ENCODE measurements at regions not wholly inside any gene's neighbourhood (a gene's known extent, or its start where the extent isn't known, plus 50 kb on each side); places are given as distances from the start of the nearest gene placed in this dataset.

DNA sequence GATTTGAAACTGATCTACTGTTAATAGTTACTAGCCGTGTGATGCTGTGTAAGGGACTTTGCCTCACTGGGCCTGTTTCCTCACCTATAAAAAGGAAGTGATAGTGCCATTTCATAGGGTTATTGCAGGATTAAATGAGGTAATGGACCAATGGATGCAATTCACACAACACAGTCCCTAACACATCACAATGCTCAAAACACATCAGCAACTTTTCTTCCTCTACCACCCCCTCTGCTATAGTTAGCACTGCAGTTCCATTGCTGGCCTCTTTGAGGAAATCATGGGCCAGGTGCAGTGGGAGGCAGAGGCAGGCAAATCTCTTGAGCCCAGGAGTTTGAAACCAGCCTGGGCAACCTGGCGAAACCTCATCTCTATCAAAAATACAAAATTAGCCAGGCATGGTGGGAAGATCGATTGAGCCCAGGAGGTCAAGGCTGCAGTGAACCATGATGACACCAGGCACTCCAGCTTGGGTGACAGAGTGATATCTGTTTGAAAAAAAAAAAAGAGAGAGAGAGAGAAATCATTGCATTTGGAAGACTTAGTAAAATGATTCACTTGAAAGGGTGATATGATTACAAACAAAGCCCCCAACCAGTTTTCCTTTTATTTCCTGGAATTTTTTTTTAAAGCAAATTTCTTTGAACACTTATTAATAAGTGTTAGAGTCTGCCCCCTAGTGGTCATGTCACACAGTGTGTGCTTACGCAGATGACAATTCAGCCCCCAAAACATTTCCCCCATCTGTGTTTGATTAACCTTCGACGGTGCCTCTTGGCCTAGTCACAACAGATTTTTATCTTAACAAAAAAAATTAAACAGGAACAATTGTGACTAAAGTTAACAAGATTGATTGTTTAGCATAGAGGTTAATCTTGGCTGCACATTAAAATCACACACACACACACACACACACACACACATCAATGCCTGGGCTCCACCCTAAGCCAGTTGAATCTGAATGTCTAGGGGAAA is 88.6 kb upstream of the BCL11A start:
- Mint-ChIP-seq H3K36me3 (no peaks in the 10 kb centered on the region), H3K9me3 (no peaks in the 10 kb centered on the region), H3K4me3 (no peak overlapping the region), H3K4me1 (no peaks in the 10 kb centered on the region), H3K27me3 (peaks cover 5% of the 10 kb centered on the region), H3K27ac (no peak overlapping the region)
- DNase-seq, result no peak

DNA sequence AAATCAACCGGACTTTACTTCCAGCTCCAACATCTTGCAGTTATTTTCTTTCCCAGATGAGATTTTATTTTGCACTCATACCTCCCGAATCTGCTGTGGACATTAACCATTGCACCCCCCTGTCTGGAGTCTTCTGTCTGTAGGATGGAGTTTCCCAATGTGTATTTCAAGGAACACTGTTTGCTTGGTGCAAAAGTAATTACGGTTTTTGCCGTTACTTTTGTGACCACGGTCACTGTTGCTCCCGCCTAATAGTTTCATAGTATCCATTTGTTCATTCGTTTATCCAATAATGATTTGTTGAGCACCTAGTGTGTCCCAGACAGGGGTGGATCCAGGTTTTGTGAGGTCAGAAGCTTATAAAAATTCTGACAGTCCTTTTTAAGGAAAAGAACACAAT is 90.3 kb upstream of the BCL11A start:
- DNase-seq, result no peak
- no peaks in the 10 kb centered on the region for H3K9me3 Mint-ChIP-seq
- no peaks in the 10 kb centered on the region for H3K36me3 Mint-ChIP-seq
- H3K27ac Mint-ChIP-seq, result no peak overlapping the region
- peaks cover 5% of the 10 kb centered on the region for H3K27me3 Mint-ChIP-seq
- no peak overlapping the region for H3K4me3 Mint-ChIP-seq
- no peaks in the 10 kb centered on the region for H3K4me1 Mint-ChIP-seq

DNA sequence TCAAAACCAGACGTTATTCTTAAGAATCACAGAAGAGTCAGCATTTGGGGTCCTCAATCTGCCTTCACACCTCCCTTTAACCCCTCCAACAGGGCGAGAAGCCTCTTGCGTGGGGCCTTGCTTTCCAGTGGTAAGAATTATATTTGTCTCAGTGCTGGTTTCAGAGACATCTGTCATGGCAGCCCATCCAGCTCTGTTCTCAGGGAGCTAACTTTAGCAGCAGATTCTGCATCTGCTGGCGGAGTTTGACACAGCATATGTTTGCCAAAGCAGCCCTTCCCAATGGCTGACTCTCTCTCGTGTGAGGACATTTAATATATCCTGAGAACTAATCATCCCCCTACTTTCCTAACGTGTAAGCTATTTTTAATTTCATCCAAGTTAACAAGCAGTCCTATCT is 91.5 kb upstream of the BCL11A start:
- Mint-ChIP-seq H3K27ac (no peak overlapping the region), H3K27me3 (peaks cover 5% of the 10 kb centered on the region)

DNA sequence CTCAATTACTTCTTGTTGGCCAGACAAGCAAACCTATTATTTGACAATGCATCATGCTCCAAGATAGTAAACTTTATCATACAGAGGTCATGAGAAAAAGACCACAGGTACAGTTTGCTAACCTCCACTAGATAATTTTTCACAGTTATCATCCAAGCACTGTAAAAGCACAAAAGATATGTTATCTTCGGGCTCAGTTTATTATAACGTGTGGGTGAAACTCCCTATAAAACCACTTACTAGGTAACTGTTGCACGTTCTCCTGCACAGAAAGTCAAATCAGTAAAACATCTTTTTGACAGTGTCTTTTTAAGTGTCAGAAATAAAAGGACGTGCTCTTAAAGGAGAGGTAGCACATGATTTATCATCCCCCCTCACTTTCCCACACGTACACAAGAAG is 94.7 kb upstream of the BCL11A start:
- Mint-ChIP-seq H3K27me3 (peaks cover 5% of the 10 kb centered on the region), H3K4me1 (no peaks in the 10 kb centered on the region), H3K36me3 (no peaks in the 10 kb centered on the region), H3K27ac (no peak overlapping the region), H3K4me3 (no peak overlapping the region), H3K9me3 (no peaks in the 10 kb centered on the region)
- DNase-seq, result no peak

More for the DNA sequence above, 91.5 kb upstream of the BCL11A start:
- Mint-ChIP-seq H3K9me3 (no peaks in the 10 kb centered on the region), H3K36me3 (no peaks in the 10 kb centered on the region), H3K4me1 (no peaks in the 10 kb centered on the region), H3K4me3 (no peak overlapping the region)
- no peak for DNase-seq

DNA sequence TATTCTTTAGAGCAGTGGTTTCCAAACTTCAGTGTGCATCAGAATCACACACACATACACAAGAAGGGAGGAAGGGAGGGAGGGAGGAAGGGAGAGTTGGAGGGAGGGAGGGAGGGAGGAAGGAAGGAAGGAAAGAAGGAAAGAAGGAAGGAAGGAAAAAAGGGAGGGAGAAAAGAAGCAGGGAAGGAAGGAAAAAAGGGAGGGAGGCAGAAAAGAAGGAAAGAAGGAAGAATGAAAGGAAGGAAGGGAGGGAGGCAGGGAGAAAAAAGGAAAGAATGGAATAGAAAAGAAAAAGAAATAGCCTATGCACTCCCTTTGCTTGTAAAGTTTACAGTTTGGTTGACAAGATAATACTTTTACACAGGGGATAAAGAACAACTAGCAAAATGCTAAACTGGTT is 96.3 kb upstream of the BCL11A start:
- H3K27ac Mint-ChIP-seq, result no peak overlapping the region
- DNase-seq, result no peak
- H3K36me3 Mint-ChIP-seq, result no peaks in the 10 kb centered on the region
- no peak overlapping the region for H3K4me3 Mint-ChIP-seq
- H3K9me3 Mint-ChIP-seq, result no peaks in the 10 kb centered on the region
- no peaks in the 10 kb centered on the region for H3K4me1 Mint-ChIP-seq
- H3K27me3 Mint-ChIP-seq, result peaks cover 5% of the 10 kb centered on the region

DNA sequence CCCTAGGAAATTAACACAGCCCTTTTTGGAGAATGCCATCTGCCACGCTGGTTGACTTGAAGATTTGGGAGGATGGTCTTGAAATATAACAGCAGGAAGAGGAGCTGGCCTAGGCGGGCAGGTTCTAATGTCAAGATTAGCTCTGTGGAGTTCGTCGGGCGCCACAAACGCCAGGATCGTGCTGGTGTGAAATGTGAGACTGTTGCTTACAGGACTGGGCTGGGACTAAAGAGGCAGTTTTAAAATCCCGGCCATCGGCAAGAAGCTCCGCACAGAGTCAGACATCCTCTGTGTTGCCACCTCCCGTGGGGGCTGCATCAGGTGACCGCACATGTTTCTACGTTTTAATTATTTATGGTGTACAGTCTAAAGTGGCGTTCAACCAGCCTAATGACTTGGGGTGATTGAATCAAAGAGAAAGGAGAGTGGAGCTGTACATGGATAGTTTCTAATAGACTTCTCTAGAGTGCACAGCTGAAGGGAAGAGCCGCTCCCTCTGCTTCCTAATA is 99.4 kb upstream of the BCL11A start:
- Mint-ChIP-seq H3K27ac (no peak overlapping the region), H3K27me3 (no peaks in the 10 kb centered on the region), H3K36me3 (no peaks in the 10 kb centered on the region), H3K9me3 (no peaks in the 10 kb centered on the region), H3K4me1 (no peaks in the 10 kb centered on the region), H3K4me3 (no peak overlapping the region)
- DNase-seq, result no peak

DNA sequence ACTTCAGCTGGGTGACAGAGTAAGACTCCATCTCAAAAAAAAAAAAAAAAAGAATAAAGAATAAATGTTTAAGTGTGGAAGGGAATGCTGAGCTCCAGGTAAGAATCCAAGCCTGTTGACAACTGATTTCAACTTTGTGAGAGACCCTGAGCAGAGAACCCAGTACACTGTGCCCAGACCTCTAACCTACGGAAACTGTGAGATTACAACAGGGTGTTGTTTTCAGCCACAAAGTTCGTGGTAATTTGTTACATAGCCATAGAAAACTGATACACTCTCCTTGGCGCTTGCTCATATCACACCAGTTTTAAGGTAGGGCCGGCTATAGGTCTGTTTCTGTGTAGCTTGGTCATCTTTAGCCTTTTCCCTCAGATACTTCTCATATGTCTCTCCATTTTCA is 98.4 kb upstream of the PAPOLG start:
- H3K27me3 Mint-ChIP-seq, result no peaks in the 10 kb centered on the region
- H3K27ac Mint-ChIP-seq, result no peak overlapping the region
- no peak overlapping the region for H3K4me3 Mint-ChIP-seq
- H3K9me3 Mint-ChIP-seq, result no peaks in the 10 kb centered on the region
- H3K4me1 Mint-ChIP-seq, result peaks cover 2% of the 10 kb centered on the region
- DNase-seq, result no peak
- no peaks in the 10 kb centered on the region for H3K36me3 Mint-ChIP-seq

DNA sequence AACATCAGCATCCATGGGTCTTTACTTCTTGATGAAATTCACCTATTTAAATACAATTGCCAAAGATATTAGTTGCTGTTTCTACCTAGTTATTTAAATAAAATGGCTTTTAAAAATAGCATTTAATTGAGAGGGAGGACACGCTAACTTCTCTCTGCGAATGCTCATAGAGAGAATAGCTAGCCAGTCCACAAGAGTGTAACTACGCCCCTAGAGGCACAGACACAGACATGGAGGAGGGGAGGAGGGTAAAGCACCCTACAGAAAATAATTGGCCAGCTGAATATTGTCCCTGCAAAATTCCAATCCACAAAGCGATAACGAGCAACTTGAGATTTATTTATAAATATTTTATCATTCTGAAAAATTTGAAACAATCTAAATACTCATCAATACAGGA is 97.0 kb upstream of the PAPOLG start:
- H3K4me1 Mint-ChIP-seq, result peaks cover 6% of the 10 kb centered on the region
- H3K27me3 Mint-ChIP-seq, result peaks cover under 1% of the 10 kb centered on the region
- no peak overlapping the region for H3K4me3 Mint-ChIP-seq
- H3K36me3 Mint-ChIP-seq, result no peaks in the 10 kb centered on the region
- H3K27ac Mint-ChIP-seq, result no peak overlapping the region
- no peak for DNase-seq
- no peaks in the 10 kb centered on the region for H3K9me3 Mint-ChIP-seq

DNA sequence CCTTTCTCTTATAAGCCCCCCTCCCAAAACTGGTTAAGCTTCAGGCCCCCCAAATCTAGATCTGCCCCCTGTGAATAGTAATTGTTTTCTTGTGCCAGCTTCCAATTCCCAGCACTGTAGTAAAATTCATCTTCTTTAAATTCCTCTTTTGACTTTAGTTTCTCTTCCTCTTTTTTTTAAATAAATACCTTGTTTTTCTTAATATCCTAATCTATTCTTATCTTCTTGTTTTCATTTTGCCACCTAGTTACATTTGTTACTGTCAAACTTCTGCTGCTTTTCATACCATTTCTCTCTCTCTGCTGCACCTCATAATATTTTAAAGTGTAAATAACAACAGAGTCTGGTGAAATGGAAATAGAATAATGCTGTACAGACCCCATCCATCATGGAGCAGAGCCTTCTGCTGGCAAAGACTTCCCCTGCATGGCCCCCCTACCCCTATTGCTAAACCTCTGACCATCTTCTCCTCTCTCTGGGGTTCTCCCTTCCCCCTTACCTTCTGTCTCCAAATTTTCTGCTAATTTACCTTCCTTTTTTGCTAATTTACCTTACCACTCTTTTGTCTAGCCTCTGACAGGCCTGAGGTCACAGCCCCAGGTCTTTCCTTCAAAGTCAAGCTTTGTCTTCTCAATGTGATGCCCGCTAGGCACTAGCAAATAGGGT is 94.9 kb upstream of the PAPOLG start:
- no peaks in the 10 kb centered on the region for H3K36me3 Mint-ChIP-seq
- peaks cover 6% of the 10 kb centered on the region for H3K4me1 Mint-ChIP-seq
- H3K27ac Mint-ChIP-seq, result no peak overlapping the region
- no peak overlapping the region for H3K4me3 Mint-ChIP-seq
- DNase-seq, result no peak
- peaks cover 7% of the 10 kb centered on the region for H3K27me3 Mint-ChIP-seq
- peaks cover 2% of the 10 kb centered on the region for H3K9me3 Mint-ChIP-seq

DNA sequence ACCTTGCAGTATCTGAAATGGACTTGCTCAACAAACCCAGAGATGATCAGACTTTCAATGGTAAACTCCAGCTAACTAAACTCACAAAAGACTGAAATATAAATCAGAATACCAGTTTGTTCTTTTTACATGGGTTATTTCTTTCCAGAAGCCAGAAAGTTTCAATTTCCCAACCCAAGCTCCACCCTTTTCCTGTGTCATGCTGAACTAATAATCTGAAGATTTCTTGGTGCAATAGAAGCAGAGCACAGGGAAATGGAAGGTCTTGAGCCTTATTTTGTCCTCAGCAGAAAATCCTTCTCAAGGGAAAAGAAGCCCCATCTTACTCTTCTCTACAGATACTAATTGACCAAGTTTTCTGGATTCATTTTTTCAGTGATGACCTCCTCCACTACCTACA is 93.3 kb upstream of the PAPOLG start:
- Mint-ChIP-seq H3K36me3 (no peaks in the 10 kb centered on the region), H3K9me3 (peaks cover 2% of the 10 kb centered on the region), H3K27ac (no peak overlapping the region), H3K27me3 (peaks cover 7% of the 10 kb centered on the region), H3K4me3 (no peak overlapping the region), H3K4me1 (peaks cover 6% of the 10 kb centered on the region)
- DNase-seq, result no peak

DNA sequence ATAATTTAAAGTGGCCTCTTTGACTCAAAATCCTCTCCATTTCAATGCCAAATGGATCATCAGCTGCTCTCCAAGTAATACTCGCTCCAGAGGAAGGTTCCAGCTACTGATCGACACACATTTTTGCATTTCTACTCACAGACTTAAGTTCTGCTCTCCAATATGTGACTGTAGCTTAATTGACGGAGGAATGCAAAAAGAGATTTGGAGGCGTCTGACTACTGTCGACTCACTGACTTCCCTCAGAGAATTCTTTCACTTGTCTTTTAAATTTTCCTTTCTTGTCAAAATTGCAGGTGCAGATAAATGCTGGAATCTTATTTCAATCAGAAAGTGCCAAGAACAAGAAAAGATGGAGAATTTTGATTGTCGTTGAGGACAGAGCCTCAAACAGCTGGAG is 84.1 kb upstream of the PAPOLG start:
- no peaks in the 10 kb centered on the region for H3K36me3 Mint-ChIP-seq
- H3K27ac Mint-ChIP-seq, result no peak overlapping the region
- H3K27me3 Mint-ChIP-seq, result no peaks in the 10 kb centered on the region
- DNase-seq, result no peak
- H3K9me3 Mint-ChIP-seq, result no peaks in the 10 kb centered on the region
- no peak overlapping the region for H3K4me3 Mint-ChIP-seq
- H3K4me1 Mint-ChIP-seq, result peaks cover 4% of the 10 kb centered on the region

DNA sequence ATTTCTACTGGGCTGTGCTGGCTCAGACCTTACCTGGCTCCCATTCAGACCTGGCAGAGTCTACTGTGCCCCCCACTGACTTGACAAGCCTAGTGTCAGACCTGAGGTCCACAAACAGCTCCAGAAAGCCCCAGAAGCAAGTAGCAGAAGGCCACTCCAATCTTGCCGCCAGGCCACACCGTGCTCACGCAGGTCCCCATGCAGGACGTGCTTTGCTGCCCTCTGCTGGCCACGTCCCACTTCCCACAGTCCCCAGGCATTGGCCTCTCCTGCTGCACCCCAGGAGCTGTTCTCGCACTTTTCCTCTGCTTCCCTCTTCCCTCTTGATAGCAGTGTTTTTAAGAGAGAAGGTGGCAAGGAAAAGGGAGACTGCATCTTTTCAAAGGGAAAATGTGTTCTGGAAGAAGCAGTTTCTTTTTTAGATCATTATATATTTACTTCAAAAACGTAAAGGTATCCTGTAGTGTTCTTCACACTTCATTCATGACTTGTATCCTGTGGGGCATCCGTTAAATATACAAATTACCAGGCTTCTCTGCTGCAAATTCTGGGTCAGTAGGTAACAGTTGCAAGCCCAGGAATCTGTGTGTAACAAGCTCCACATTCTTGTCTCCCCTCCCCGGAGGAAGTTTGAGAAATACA is 81.4 kb upstream of the PAPOLG start:
- peaks cover 3% of the 10 kb centered on the region for H3K27me3 Mint-ChIP-seq
- DNase-seq, result peak; percentile 78
- H3K36me3 Mint-ChIP-seq, result no peaks in the 10 kb centered on the region
- H3K4me1 Mint-ChIP-seq, result peaks cover 10% of the 10 kb centered on the region
- no peaks in the 10 kb centered on the region for H3K9me3 Mint-ChIP-seq
- H3K27ac Mint-ChIP-seq, result no peak overlapping the region
- no peak overlapping the region for H3K4me3 Mint-ChIP-seq

DNA sequence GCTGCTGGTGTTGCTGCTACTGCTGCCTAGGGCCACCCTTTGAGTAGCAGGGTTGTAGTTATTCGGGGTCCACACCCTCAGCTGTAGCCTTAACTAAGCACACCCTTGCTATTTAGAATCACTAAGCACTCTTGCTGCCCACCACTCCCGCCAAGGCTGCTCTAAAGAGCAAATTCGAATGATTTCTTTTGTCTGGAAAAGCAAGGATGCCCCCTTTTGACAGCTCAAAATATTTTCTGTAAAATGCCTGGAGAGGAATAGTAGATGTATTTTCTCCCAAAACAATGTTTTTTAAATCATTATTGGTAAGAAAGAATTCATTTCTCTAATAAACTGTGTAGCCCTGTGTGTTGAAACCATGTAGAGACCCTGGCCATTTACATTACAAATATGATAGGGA is 80.8 kb upstream of the PAPOLG start:
- peaks cover 10% of the 10 kb centered on the region for H3K4me1 Mint-ChIP-seq
- peaks cover 3% of the 10 kb centered on the region for H3K27me3 Mint-ChIP-seq
- no peaks in the 10 kb centered on the region for H3K36me3 Mint-ChIP-seq

DNA sequence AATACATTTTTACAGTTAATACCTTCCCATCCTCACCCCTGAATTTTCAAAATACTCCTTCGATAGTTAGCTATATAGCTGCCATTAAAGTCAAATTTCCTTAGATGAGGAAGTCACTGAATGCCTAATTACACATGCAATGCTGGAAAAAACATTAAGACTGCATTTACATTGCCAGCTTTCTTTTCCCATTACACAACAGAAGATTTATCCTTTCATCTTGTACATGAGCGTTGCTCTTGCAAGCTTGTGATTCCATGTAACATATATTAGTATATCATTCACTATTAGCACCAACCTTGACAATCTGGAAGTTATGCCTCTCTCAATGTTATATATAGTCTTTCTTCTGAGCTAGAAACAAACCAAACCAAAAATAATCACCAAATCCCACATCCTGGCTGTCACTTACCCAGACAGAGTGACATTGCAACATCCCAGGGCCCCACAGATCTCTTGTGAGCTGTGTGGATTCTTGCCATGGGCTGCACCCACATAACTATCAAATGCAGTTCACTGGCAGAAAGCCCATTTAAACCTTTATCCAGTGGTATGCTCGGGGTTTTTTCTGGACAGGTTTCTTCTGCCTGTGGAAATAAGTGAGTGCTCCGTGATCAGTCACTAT is 79.2 kb upstream of the PAPOLG start:
- no peaks in the 10 kb centered on the region for H3K9me3 Mint-ChIP-seq
- H3K36me3 Mint-ChIP-seq, result no peaks in the 10 kb centered on the region
- DNase-seq, result no peak
- H3K4me3 Mint-ChIP-seq, result no peak overlapping the region
- peaks cover 6% of the 10 kb centered on the region for H3K27me3 Mint-ChIP-seq
- H3K4me1 Mint-ChIP-seq, result peaks cover 10% of the 10 kb centered on the region
- no peak overlapping the region for H3K27ac Mint-ChIP-seq

More for the DNA sequence above, 80.8 kb upstream of the PAPOLG start:
- no peaks in the 10 kb centered on the region for H3K9me3 Mint-ChIP-seq
- no peak for DNase-seq
- no peak overlapping the region for H3K27ac Mint-ChIP-seq
- no peak overlapping the region for H3K4me3 Mint-ChIP-seq

DNA sequence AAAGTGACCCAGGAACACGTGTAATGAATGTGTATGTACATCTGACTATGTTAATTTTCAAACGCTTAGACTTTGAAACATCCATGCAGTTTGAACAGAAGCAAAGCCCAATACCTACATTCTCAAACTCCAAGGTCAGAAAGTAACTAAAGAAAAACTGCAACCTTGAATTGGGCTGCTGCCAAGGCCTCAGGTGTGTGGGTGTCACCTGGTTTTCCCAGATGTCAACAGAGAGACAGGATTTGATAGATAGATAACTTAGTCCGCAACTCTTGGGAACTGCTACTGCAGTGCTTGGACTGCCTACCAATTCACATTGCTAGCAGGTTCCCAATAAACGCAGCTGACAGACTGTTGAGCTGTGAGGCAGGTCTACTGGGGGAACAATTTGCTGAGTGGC is 78.7 kb upstream of the PAPOLG start:
- DNase-seq, result no peak
- H3K4me3 Mint-ChIP-seq, result no peak overlapping the region
- no peak overlapping the region for H3K27ac Mint-ChIP-seq
- peaks cover 10% of the 10 kb centered on the region for H3K4me1 Mint-ChIP-seq
- H3K36me3 Mint-ChIP-seq, result no peaks in the 10 kb centered on the region
- H3K27me3 Mint-ChIP-seq, result peaks cover 6% of the 10 kb centered on the region
- H3K9me3 Mint-ChIP-seq, result no peaks in the 10 kb centered on the region

Measured in activated naive CD8-positive, alpha-beta T cell treated with anti-CD3 and anti-CD28 coated beads for 36 hours (primary cell).